OCI-LY1 (cell line): ENCODE measurements at regions not wholly inside any gene's neighbourhood (a gene's known extent, or its start where the extent isn't known, plus 50 kb on each side); places are given as distances from the start of the nearest gene placed in this dataset.

ENCODE experiments used
- H2AFZ ChIP-seq: fragments of 200-600 bp; sonication (generic), shearing (Covaris generic); 2 replicates; pipeline ENCODE4 v1.6.0; 2014; ENCODE audit warnings: antibody characterized with exemption, mild to moderate bottlenecking, low read length
- H3F3A ChIP-seq: fragments of 200-600 bp; sonication (generic), shearing (Covaris generic); 2 replicates; pipeline ENCODE4 v1.6.0; 2014; ENCODE audit warnings: mild to moderate bottlenecking, antibody characterized with exemption, low read length, moderate library complexity; ENCODE audit not compliant: insufficient read depth
- H3K27ac ChIP-seq: fragments of 200-600 bp; sonication (generic); 2 replicates; pipeline ENCODE4 v1.5.1; 2014; ENCODE audit warnings: low read length, mixed run types, mild to moderate bottlenecking, low read depth; ENCODE audit not compliant: poor library complexity, severe bottlenecking
- H3K27me3 ChIP-seq: fragments of 200-600 bp; sonication (generic); 2 replicates; pipeline ENCODE4 v1.6.0; 2014; ENCODE audit warnings: antibody characterized with exemption, mild to moderate bottlenecking, low read length, moderate library complexity; ENCODE audit not compliant: insufficient read depth
- H3K36me3 ChIP-seq: fragments of 200-600 bp; sonication (generic); 2 replicates; pipeline ENCODE4 v1.6.1; 2014; ENCODE audit warnings: mild to moderate bottlenecking, antibody characterized with exemption, low read length, moderate library complexity, mixed read lengths; ENCODE audit not compliant: insufficient read depth
- H3K4me1 ChIP-seq: fragments of 200-600 bp; sonication (generic); 2 replicates; pipeline ENCODE4 v1.5.1; 2014; ENCODE audit warnings: mild to moderate bottlenecking, low read length, moderate library complexity; ENCODE audit not compliant: insufficient read depth, severe bottlenecking
- H3K4me2 ChIP-seq: fragments of 200-600 bp; sonication (generic), shearing (Covaris generic); 2 replicates; pipeline ENCODE4 v1.6.1; 2014; ENCODE audit warnings: low read length
- H3K4me3 ChIP-seq: fragments of 200-600 bp; sonication (generic); 2 replicates; pipeline ENCODE4 v1.5.1; 2014; ENCODE audit warnings: low read length, low read depth, mild to moderate bottlenecking, mixed read lengths; ENCODE audit not compliant: poor library complexity, severe bottlenecking
- H3K79me2 ChIP-seq: fragments of 200-600 bp; shearing (Covaris generic); 2 replicates; pipeline ENCODE4 v1.6.1; 2016; ENCODE audit warnings: mixed run types, low read length, mixed read lengths; ENCODE audit not compliant: insufficient read depth
- H3K9ac ChIP-seq: fragments of 200-600 bp; sonication (generic), shearing (Covaris generic); 2 replicates; pipeline ENCODE4 v1.6.1; 2014; ENCODE audit warnings: mild to moderate bottlenecking, low read length, mixed read lengths
- H3K9me2 ChIP-seq: fragments of 200-600 bp; sonication (generic), shearing (Covaris generic); 2 replicates; pipeline ENCODE4 v1.6.1; 2014; ENCODE audit warnings: low read depth, mild to moderate bottlenecking, low read length, mixed read lengths
- H3K9me3 ChIP-seq: fragments of 200-600 bp; shearing (Covaris generic); 2 replicates; pipeline ENCODE4 v1.6.1; 2014; ENCODE audit warnings: low read length, mixed read lengths
- H4K20me1 ChIP-seq: fragments of 200-600 bp; sonication (generic), shearing (Covaris generic); 2 replicates; pipeline ENCODE4 v1.6.0; 2016; ENCODE audit warnings: mild to moderate bottlenecking, low read length; ENCODE audit not compliant: insufficient read depth
- EZH2 ChIP-seq: fragments of 200-600 bp; sonication (generic), shearing (Covaris generic); IDR thresholded peaks from 2 replicates; pipeline ENCODE4 v1.8.0; 2017; ENCODE audit warnings: borderline replicate concordance, mixed run types, mild to moderate bottlenecking, antibody characterized with exemption, low read length, moderate library complexity, mixed read lengths
- TF ChIP-seq, protein P1 (sequence below): fragments of 200-600 bp; sonication (generic), shearing (Covaris generic); IDR thresholded peaks from 2 replicates; pipeline ENCODE4 v1.5.1; 2017; ENCODE audit warnings: mild to moderate bottlenecking, antibody characterized with exemption, low read length, moderate library complexity, mixed read lengths

DNA sequence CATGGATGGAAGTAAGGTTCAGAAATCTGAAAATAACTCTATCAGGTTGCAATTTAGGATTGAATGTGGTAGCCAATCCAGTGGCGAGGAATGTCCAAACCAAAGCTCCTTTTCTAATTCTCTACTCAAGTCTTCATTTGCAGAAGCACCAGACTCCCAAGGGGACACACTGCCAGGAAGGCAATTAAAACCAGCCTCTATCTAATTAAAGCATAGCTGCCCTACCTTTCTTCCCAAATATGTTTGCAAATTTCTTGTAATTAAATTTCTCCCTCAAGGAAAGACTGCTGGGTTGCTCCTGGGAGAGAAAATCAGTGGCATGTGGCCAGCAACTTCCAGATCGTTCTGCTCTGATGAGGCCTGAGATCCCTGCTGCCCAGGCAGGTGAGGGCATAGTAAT is 153.4 kb upstream of the MCTP2 start:
- no peaks in the 10 kb centered on the region for H3K79me2 ChIP-seq
- no peak overlapping the region for H3K27ac ChIP-seq
- no peak overlapping the region for H3K9ac ChIP-seq
- H3K9me3 ChIP-seq = no peaks in the 10 kb centered on the region
- no peak overlapping the region for H2AFZ ChIP-seq
- no peaks in the 10 kb centered on the region; the same call in 1 of the 2 replicates for H3K27me3 ChIP-seq
- H3K4me2 ChIP-seq = no peak overlapping the region
- H3K9me2 ChIP-seq = no peaks in the 10 kb centered on the region
- no peaks in the 10 kb centered on the region for H4K20me1 ChIP-seq
- no peak overlapping the region for H3K4me3 ChIP-seq
- no peaks in the 10 kb centered on the region for H3K36me3 ChIP-seq
- no peaks in the 10 kb centered on the region for H3F3A ChIP-seq
- TF ChIP-seq, protein P1, sequence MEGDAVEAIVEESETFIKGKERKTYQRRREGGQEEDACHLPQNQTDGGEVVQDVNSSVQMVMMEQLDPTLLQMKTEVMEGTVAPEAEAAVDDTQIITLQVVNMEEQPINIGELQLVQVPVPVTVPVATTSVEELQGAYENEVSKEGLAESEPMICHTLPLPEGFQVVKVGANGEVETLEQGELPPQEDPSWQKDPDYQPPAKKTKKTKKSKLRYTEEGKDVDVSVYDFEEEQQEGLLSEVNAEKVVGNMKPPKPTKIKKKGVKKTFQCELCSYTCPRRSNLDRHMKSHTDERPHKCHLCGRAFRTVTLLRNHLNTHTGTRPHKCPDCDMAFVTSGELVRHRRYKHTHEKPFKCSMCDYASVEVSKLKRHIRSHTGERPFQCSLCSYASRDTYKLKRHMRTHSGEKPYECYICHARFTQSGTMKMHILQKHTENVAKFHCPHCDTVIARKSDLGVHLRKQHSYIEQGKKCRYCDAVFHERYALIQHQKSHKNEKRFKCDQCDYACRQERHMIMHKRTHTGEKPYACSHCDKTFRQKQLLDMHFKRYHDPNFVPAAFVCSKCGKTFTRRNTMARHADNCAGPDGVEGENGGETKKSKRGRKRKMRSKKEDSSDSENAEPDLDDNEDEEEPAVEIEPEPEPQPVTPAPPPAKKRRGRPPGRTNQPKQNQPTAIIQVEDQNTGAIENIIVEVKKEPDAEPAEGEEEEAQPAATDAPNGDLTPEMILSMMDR = no peak
- TF ChIP-seq EZH2 = no peak
- no peaks in the 10 kb centered on the region for H3K4me1 ChIP-seq

DNA sequence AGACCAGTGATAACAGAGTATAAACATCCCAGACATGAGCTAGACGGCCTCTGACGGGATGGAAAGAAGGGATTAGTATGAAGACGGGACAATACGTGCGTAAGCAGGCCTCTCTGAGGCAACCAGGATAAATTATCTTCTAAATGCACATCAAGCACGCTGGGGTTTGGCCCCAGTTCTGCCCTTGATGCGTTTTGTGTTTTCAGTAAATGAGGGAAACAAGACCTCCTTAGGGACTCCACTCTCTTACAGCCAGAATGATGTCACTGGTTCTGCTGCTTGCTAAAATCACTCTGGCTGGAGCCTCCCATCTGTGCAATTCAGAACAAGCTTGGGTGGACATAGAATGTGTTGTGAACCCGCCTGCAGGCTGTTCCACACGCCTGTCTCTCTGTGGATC is 156.0 kb upstream of the MCTP2 start:
- Histone ChIP-seq H3K4me3 (no peak overlapping the region), H3K4me2 (no peak overlapping the region), H3K9me2 (no peaks in the 10 kb centered on the region), H3K27ac (no peak overlapping the region), H3K4me1 (no peaks in the 10 kb centered on the region), H3K79me2 (no peaks in the 10 kb centered on the region), H3K27me3 (no peaks in the 10 kb centered on the region; the same call in 1 of the 2 replicates), H3K9ac (no peak overlapping the region), H3F3A (no peaks in the 10 kb centered on the region), H4K20me1 (no peaks in the 10 kb centered on the region), H2AFZ (no peak overlapping the region), H3K36me3 (no peaks in the 10 kb centered on the region), H3K9me3 (no peaks in the 10 kb centered on the region)
- TF ChIP-seq, protein P1 = no peak
- TF ChIP-seq EZH2 = no peak

DNA sequence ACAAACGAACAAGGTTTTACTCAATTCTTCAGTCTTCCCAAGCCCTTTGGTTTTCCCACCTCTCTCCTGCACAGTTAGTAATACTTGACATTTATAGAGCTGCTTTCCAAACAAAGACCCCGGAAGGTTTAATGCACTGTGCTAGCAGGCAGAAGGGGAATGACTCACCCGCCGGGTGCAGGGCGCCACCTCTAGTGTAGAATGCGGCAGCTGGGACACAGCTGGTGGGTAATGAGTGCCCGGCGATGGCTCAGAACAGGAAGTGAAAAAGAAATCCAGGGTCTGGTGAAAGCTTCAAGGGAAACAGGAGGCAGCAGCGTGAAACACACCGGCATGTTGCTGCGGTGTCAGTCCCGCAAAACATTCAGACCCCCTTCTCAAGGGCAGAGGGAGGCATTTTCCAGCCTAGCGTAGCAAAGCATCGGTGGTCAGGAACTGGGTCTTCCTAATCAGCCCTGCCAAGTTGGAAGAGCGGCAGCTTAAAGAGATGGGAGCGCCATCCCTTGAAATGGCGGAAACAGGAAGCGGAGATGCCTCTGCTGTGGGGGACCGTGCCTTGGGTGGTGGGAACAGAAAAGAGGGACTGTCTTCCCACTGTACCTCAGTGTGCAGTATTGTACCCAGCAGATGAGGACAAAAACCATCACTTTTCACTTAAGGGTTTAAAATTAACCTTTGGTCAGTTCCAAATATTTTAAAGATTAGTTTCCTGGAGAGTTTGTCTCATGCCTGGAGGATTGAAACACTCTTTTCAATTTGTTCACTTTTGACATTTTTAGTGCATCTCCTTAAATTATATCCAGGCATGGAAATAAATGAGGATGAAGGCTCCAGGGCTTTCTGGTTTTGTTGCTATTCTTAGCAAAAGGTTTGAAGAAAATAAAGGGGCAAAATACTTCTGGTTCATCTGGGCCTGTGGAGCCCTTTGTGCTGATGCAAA is 160.7 kb upstream of the MCTP2 start:
- no peaks in the 10 kb centered on the region for H3K36me3 ChIP-seq
- no peaks in the 10 kb centered on the region; the same call in 1 of the 2 replicates for H3K9me3 ChIP-seq
- no peaks in the 10 kb centered on the region for H3F3A ChIP-seq
- no peaks in the 10 kb centered on the region for H4K20me1 ChIP-seq
- TF ChIP-seq EZH2 = no peak
- TF ChIP-seq, protein P1 = no peak
- no peak overlapping the region for H3K4me2 ChIP-seq
- no peak overlapping the region for H3K9ac ChIP-seq
- no peaks in the 10 kb centered on the region; the same call in 1 of the 2 replicates for H3K27me3 ChIP-seq
- H3K4me3 ChIP-seq = no peak overlapping the region
- no peak overlapping the region for H2AFZ ChIP-seq
- H3K27ac ChIP-seq = no peak overlapping the region
- no peaks in the 10 kb centered on the region for H3K9me2 ChIP-seq
- no peaks in the 10 kb centered on the region for H3K4me1 ChIP-seq
- H3K79me2 ChIP-seq = no peaks in the 10 kb centered on the region
